ENCODE measurements at regions not wholly inside any gene's neighbourhood (a gene's known extent, or its start where the extent isn't known, plus 50 kb on each side); places are given as distances from the start of the nearest gene placed in this dataset.

DNA sequence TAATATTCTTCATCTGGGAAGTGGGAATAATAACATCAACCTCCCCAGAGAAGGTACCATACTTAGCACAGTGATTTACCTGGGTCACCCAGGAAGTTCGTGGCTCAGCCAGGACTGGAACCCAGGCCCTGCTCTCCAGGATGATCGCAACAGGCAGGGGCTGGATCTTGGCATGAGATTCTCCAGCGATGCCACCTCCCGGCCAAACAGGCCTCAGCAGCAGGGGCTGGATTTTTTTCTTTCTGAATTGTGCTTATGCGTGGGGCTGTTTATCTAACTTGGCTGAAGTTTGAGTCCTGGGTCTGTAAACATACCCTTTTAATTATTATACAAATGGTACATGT, 129.5 kb upstream of the PTPN1 start:
- peak; percentile 53 for DNase-seq

DNA sequence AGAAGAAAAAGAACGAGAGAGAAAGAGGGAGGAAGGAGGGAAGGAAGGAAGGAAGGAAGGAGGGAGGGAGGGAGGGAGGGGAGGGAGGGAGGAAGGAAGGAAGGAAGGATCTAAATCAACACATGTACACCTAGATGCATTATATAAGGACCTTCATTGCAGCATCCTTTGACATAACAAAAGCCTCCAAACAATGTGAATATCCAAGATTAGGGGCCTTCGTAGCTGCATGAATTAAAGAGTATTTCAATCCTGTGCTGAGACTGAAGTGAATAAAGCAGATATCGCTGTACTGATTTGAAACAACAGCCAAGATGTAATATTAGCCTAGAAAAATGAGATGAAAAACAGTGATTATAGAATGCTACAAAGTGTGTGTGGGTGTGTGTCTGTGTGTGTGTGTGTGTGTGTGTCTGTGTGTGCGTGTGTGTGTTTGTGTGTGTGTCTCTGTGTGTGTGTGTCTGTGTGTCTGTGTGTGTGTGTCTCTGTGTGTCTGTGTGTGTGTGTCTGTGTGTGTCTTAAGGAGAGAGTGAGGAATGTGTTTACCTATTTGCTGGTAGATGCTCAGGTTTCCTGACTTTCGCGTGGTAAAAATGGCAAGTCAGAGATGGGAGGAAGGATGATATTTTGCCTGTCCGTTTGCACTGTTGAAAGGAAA, 129.0 kb upstream of the PTPN1 start:
- DNase-seq = no peak

DNA sequence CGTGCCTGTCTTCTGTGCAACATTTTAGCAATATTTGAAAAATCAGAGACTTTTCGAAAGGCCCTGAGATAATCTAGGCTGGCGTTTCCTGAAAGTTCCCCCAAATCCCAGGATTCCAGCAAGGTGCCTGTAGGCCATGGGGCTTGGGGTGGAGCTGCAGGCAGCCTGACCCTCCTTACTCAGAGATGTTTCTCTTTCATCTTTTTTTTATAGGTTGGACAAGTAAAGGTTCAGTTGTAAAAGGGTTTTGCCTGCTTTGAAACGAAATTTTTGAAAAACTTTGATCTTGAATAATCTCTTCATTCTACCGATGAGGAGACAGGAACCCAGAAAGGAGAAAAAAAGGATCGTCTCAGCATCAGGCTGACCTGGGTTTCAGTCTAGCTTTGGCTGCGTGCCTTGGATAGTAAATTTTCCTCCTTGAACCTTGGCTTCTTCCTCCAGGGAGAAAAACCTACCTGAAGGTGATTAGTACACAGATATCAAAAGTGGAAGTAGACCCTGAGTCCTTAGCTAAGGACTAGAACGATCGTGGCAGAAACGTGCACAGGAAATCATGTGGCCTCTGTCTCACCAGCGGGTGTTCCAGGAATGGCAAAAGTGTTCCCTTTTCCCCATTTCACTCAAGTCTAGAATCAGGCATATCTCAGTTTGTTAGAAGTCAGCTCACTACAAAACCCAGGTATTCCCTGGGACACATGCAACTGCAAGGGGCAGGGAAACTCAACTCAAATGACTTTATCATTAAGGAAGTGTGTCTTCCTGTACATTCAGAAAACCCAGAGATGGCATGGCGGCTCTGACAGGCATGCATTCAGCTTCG, 128.2 kb upstream of the PTPN1 start:
- no peak for DNase-seq

DNA sequence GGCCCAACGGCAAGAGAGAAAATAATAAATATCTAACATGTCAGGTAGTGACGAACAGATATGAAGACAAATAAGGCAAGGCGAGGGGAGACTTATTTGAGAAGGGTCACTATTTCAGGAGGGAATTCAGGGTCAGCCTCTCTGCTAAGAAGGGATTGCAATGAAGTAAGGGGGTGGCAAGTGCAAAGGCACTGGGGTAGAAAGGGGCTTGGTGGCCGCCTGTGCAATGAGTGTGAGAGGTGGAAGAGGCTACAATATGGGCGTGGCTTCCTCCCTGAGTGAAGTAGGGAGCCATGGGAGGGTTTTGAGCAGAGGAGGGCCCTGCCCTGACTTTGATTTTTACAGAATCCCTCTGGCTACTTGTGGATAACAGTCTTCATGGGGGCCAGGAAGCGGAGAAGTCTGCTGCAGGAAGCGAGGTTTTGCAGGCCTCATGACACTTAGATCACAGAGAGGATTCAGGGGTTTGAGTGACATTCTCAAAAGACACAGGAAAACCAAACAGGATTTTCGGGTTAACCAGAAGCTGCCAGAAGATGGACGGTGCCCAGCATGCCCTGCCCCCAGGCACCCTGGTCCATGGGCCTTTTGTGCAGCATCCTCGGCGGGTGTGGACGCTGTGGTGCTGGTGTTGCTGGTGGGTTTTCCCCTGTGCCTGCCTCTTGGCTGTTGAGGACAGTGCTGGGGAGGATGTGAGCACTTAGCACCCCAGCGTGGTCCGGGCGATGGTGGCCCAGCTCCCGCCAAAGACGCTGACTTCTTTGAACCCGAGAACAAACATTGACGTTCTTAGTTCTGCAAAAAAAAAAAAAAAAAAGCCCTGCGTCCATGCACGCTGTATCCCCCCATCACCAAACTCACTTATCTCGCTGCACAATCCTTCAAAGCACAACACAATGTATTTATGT, 124.2 kb upstream of the PTPN1 start:
- no peak for DNase-seq

DNA sequence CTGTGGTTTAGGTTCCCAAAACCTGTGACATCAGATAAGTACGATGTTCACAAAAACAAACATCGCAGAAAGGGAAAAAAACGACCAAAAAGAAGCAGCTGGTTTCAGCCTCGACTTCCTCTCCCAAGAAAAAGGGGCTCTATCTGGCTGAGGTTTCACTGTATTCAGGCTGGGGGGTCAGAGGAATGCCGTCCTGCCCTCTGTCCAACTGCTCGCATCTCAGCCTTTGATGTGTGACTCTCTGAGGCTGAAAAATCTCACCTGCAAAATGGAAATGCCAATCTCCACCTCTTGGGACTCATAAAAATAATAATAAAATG, 123.6 kb upstream of the PTPN1 start:
- no peak for DNase-seq

DNA sequence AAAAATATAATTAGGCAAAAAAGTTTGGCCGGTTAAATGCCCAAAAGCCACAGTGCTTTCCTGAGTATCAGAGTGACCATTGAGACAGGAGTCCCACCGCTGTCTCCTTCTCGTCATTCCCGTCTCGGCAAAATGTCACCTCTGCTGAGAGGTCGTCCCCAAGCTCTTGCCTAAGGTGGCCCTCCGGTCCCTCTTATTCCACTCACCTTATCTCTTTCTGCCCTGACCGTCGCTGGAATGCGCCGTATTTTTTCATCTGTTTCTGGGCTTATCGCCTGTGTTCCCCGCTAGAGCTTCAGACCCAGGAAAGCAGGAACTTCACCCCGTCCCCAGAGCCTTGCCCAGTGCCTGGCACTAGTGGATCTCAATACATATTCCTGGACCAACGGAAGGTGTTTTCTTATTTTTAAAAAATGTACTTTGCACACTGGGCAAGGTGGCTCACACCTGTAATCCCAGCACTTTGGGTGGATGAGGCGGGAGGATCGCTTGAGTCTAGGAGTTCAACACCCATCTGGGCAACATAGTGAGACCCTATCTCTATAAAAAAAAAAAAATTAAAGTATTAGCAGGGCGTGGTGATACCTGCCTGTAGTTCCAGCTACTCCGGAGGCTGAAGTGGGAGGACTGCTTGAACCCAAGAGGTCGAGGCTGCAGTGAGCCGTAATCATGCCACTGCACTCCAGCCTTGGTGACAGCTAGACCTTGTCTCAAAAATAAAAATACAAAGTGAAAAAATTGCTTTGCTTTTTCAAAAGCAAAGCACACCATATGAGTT, 122.8 kb upstream of the PTPN1 start:
- DNase-seq = no peak

DNA sequence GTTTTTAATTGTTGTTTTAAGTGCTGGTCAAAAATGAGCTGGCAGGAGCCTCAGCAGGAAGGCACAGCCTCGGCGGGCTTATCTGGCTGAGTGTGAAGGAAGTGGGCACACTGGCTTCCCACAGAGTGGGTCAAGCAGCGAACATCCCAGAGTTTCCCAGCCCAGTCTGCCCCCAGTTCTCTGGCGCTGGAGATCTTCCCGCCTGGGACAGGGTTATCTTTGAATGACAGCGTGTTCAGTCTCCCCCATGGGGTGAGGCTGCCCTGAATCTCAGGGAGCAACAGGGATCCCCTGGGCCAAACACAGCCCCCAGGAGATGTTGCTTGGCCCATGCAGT, 122.2 kb upstream of the PTPN1 start:
- DNase-seq = no peak

DNA sequence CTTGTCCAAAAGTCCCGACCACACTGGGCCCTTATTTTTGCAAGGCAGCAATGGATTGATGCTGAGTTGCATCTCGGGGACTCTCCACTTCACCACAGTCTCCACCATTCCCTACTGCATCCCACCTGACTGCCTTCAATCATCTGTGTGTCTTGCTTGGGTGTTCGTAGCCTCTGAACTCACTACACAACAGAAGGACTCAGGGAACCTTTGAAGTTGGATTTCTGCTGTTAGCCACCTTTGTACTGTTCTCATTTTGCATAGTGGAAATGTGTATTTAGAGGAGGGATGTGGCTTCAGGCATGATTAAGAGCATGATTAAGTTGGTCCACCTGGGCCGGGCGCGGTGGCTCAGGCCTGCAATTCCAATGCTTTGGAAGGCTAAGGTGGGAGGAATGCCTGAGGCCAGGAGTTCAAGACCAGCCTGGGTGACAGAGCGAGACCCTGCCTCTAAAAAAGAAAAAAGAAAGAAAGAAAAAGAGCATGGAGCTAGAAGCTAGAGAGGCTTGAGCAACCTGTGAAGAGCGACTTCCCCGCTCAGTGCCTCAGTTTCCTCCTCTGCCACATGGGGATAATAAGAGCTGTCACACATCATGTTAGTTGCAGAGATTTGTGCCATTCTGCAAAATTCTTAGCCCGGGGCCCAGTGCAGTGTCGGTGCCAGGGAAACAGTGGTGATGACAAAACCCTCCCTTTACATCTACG, 121.3 kb upstream of the PTPN1 start:
- DNase-seq = no peak

DNA sequence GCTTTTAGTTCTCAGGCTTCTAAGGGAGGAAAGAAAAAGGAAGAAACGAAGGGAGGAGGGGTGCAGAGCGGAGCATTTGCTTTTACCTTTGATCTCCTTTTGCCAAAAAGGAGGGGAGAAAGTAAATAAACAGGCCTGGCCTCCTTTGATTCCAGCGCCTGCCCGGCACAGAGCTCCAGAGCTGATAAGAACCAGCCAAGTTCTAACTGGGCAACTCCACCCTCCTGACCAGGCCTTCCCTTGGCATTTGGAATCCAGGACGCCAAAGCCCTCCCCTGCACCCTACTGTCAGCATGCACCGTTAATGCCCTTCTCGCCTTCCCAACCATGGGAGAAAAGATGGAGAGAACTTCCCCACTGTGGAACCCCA, 120.8 kb upstream of the PTPN1 start:
- DNase-seq = no peak

DNA sequence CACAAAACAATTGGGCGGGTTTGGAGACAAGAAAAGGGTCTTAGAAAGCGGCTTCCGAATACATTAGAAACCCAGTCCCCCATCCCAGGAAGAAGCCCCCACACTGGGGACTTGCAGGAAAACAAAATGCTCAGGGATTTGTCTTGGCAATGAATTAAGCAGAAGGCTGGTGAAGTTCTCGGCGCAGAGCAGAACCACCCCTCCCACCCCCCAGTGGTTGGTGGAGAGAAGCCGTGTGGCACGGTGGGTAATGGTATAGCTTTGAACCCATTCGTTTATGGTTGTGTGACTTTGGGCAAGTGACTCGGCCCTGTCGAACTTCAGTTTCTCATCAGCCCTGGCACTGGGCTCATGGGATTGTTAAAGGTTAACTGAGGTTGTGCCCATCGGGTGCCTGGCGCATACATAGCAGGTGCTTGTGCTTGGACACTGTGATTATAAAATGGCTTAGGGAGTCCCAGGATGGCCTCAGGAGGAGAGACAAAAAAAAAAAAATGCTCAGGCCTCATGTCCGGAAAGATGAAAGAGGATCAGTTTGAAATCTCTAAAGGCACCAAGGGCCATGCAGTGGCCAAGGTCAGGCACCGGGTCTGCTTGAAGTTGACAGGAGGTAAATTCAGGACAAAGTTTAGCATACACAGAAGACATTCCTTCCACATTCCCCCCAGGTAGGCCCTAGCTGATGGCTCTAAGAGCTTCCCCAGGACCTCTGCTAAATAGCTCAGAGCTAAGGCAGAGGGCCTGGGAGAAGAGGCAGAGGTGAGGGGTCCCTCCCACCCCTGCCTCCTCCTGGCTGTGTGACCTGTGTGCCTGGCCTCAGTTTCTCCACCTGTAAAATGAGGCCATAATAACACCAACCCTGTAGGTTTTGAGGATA, 120.1 kb upstream of the PTPN1 start:
- DNase-seq = no peak

DNA sequence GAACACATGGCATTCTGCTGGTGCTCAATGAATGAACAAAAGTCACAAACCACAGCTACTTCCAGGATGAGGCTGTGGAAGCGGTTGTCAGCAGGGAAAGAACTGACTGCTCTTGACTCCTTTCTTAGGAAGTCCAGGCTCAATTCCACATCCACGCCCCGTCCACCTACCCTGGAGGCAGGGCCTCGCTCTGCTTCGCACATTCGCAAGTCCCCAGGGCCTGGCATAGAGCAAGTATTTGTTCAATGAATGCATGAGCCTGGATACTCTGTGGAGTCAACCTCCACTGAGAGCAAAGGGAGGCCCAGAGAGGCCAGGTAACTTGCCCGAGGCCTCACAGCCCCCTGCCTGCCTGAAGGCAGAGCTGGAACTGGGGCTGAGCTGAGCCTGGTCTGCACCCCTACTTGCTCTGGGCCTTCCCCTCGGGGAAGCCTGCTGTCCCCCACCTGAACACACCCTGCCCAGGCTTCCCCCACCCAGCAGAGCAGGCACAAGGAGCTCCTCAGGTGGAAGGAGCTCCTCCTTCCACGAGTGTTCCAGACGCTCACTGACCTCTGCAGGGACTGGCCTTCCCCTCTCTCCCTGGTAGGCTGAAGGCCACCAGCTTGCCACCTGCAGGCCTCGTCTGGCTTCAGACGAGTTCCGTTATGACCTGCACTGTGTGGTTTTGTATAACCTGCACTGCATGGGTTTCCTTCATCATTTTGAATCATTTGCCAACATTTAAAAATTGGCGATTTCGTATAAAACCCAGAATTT, 119.3 kb upstream of the PTPN1 start:
- no peak for DNase-seq

DNA sequence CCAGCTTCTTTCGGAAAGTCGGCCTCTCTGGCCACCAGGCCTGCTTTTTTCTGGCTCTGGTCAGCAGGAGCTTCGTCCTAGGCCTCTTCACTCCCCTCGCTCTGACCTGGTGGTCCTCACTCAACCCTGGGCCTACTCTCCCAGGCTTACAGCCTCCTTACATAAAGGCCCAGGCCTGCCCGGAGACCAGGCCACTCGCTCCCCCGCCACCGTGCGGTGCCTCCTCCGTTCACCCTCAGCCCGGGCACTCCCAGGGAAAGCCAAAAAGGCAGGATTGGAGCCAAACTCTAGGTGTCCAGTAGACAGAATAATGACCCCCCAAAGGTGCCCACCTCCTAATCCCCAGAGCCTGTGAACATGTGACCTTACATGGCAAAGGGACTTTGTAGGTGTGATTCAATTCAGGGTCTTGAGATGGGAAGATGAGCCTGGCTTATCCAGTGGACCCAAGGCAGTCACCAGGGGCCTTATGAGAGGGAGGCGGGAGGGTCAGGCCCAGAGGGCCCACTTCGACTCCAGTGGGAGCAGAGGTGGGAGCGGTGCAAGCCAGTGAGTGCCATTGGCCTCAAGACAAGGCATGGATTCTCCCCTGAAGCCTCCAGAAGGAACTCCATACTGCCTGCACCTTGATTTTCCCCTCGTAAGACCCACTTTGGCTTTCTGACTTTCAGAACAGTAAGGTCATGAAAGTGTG, 118.6 kb upstream of the PTPN1 start:
- DNase-seq = no peak

DNA sequence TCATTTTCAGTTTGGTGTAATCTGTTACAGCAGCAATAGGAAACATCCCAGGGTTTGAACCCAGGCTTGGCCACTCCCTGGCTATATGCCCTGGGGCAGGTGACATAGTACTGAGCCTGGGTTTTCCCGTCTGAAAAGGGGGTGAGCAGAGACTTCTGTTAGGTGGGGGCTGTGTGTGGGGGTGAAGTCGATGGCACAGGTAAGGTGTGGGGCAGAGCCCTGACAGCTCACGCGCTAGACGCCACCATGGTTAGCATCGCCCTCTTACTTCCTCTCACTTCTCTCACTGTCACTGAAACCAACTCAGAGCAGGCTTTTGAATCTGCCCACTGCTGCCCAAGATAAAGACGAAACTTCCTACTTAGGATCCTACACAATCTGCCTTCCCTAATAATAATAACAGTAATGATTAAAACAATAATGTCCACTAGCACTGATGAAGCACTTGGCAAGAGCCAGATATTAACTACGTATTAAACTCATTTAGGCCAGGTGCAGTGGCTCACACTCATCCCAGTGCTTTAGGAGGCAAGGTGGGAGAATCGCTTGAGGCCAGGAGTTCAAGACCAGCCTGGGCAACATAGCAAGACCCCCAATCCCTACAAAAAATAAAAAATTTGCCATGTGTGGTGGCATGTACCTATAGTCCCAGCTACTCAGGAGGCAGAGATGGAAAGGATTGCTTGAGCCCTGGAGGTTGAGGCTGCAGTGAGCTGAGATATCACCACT, 117.9 kb upstream of the PTPN1 start:
- DNase-seq = no peak

DNA sequence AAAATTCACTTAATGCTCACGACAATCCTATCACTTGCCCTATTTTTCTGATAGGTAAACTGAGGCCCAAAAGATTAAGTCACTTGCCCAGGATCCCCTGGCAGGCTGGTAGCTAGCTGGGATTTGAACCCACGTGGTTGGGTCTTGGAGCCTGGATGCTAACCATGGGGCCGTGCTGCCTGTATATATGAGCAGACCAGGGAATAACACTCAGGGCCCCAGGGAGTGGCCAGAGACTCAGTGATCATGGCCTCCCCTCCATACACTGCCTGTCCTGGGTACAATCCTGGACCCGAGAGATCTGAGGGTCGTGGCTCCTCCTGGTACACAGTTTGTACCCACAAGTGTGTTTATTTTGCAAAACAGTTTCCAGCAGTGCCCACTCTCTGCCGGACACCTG, 116.9 kb upstream of the PTPN1 start:
- DNase-seq = no peak

DNA sequence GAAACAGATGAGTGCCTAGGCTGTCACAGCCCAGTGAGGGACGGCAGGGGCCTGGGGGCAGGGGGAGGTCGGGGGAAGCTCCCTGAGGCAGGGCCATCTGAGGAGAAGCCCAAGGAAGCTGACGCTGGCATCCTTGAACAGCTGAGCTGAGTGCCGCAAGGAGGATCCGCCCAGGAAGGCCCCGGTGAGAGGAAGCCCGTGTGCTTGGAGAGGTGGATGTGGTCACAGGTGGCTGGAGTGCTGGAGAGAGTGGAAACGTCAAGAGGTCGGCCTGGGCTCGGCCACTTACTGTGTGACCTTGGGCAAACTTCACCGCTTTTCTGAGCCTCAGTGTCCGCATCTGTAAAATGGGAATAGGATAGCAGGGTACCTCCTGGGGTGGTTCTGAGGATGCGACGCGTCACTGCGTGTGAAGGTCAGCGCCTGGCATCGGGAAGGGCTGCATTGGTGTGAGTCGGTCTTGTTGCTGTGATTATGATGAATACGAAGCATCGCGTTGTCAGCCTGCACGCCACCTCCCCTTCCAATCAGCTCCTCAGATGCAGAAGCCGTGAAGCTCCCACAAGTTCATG, 116.1 kb upstream of the PTPN1 start:
- DNase-seq = no peak

DNA sequence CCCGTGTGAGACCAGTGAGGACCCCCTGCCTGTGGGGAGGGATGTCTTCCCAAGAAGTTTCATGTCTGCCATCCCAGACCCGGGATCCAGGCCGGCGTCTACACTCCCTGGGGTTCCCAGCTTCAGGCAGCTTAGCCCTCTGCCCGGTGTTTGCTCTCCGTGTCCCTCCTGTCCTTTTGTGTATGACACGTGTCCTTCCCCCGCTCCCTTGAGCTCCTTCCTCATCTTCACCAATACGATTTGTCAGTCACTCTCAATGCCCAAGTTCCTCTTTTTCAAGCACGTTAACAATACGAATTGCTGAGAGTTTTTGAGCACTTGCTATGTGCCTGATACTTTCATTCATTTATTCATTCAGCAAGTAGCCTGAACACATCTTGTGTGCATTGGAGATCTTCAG, 115.6 kb upstream of the PTPN1 start:
- no peak for DNase-seq

DNA sequence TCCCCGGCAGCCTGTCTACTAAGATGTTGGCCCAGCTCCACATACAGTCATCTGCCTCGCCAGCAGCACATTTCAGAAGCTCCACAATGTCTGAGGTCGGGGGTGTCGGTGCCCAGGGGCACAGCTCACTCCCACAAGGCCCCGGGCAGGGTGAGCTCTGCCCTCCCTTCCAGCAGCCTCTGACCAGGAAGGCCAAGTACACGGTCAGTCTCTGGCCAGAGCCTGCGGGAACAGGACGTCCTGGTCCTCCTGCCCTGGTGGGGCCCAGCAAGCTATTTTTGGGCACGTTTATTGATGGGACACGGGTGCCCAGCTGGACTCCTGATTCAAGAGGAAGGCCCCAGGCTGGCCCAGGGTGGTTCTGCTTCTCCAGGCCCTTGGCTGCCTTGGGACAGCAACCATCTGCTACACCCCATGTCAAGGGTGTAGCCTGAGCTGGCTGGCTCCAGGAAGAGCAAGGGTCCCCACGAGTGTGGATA, 114.9 kb upstream of the PTPN1 start:
- peak; percentile 11 for DNase-seq

DNA sequence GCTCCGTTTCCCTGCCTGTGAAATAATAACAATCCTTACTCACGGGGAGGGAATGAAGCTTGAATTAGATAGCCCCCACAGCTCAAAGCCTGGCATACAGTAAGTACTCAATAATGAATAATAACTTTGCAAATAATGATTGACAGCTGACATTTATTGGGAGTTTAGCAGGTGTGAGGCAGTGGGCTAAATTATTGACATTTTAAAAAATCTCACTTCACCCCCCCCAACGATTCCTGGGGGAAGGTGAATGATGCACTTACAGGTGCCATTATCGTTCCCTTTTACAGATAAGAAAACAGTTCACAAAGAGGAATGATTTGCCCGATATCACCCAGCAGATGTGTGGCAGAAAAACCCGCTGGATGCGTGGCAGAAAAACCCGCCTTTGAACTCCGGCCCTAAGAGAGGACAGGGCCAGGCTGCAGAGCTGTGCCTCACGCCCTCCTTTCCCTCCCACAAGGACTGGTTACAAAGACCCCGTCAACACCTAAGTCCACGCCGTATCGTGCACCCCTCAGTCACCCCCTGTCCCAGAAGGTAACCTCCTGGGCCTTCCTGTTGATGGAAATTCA, 114.2 kb upstream of the PTPN1 start:
- DNase-seq = no peak

DNA sequence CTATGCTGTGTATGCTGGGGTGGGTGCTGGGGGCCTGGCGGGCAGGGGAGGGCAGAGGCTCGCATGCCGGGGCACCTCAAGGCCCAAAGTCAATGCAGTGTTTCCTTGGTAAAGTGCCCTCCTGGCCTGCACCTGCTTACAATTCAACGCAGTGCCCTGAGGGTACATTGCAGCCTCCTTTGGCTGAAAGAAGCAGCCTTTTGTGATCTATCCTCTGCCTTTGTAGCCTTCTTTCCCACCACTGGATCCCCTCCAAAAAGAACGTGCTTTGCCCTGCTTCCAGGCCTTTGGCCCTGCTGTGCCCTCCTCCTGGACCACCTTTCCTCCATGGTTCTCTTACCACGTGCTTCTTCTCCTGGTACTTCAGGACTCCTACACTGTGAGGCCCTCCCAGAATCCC, 113.6 kb upstream of the PTPN1 start:
- no peak for DNase-seq

Measured in fibroblast of skin of right quadriceps (primary cell).